Sigmoid colon (tissue), 6 donors: ENCODE measurements at regions not wholly inside any gene's neighbourhood (a gene's known extent, or its start where the extent isn't known, plus 50 kb on each side); places are given as distances from the start of the nearest gene placed in this dataset.
A peak's percentile ranks its signal among the peaks of the same experiment; 100 is the strongest.

ENCODE experiments used
- DNase-seq: peaks from one replicate; pipeline ENCODE4 v3.0.0-alpha.2; 2019
- H3K27ac ChIP-seq, 4 donors: fragments of 200-600 bp; sonication (generic); one replicate each; pipeline ENCODE4 v1.5.1; 2016 to 2019; ENCODE audit warnings: mild to moderate bottlenecking in 1 of 4
- H3K27me3 ChIP-seq, 3 donors: fragments of 200-600 bp; sonication (generic); one replicate each; pipeline ENCODE4 v1.5.1; 2019; ENCODE audit warnings: mild to moderate bottlenecking in 1 of 3
- H3K36me3 ChIP-seq, 4 donors: fragments of 200-600 bp; sonication (generic); one replicate each; pipeline ENCODE4 v1.5.1; 2016 to 2019
- H3K4me1 ChIP-seq, 4 donors: fragments of 200-600 bp; sonication (generic); one replicate each; pipeline ENCODE4 v1.5.1; 2017 to 2019
- H3K4me3 ChIP-seq, 4 donors: fragments of 200-600 bp; sonication (generic); one replicate each; pipeline ENCODE4 v1.5.1; 2017 to 2019; ENCODE audit warnings: mild to moderate bottlenecking in 2 of 4, moderate library complexity in 1 of 4
- H3K9me3 ChIP-seq, 4 donors: fragments of 200-600 bp in 3 of 4; sonication (generic) in 3 of 4; one replicate each; pipeline versions ENCODE4 v1.5.1 to v1.6.1; 2013 to 2019
- CTCF ChIP-seq, 4 experiments: fragments of 450-650 bp in 3 of 4; fragments of 200-600 bp in 1 of 4; IDR thresholded peaks; one replicate each; pipeline ENCODE4 v1.5.1; 2016 to 2019; ENCODE audit warnings: antibody characterized with exemption in 4 of 4, mild to moderate bottlenecking in 3 of 4, moderate library complexity in 2 of 4
- EP300 ChIP-seq, 4 donors: sonication (generic); formaldehyde crosslinking; IDR thresholded peaks; one replicate each; pipeline ENCODE4 v1.6.1; 2017; ENCODE audit warnings: antibody characterized with exemption in 4 of 4
- POLR2A ChIP-seq, 2 donors: fragments of 450-650 bp; IDR thresholded peaks; one replicate each; pipeline ENCODE4 v1.6.1; 2016; ENCODE audit warnings: antibody characterized with exemption in 2 of 2, mild to moderate bottlenecking in 2 of 2, moderate library complexity in 2 of 2
- POLR2AphosphoS5 ChIP-seq, 4 donors: sonication (generic); formaldehyde crosslinking; IDR thresholded peaks; one replicate each; pipeline ENCODE4 v1.6.1; 2017; ENCODE audit warnings: antibody characterized with exemption in 4 of 4
- WGBS, 2 donors: extraction: QIAGEN DNeasy Blood & Tissue Kit; methylation state at CpG; one replicate each; pipeline ENCODE4 v1.1.7; 2013; 5-methylcytosine and 5-hydroxymethylcytosine counted together
- intact Hi-C: fragments of 100-400 bp; cut with DNase I; formaldehyde crosslinking; loops from one replicate; pipeline ENCODE4 v1.15.1; 2023
- donor health status: healthy with polysubstance abuse.
- donor health status: healthy.

GRCh38 chr7:155893176-155893575 lies 80.9 kb upstream of the SHH start:
- Histone ChIP-seq H3K4me1 (no peaks in the 10 kb centered on the region), H3K9me3 (no peaks in the 10 kb centered on the region), H3K27me3 (no peaks in the 10 kb centered on the region), H3K4me3 (no peak overlapping the region), H3K36me3 (no peaks in the 10 kb centered on the region), H3K27ac (no peak overlapping the region)
- 78 to 91% methylated on average over 12 of the region's 12 CpGs for WGBS, 2 donors
- peak; percentile 40 for DNase-seq
- intact Hi-C loops = no loop called here
- TF ChIP-seq POLR2AphosphoS5 (IDR thresholded peaks at IDR 0.05) = no peak
- no peak for TF ChIP-seq CTCF (IDR thresholded peaks at IDR 0.05)
- no peak for TF ChIP-seq EP300 (IDR thresholded peaks at IDR 0.05)
- TF ChIP-seq POLR2A (IDR thresholded peaks at IDR 0.05) = no peak

- peak; percentile 52 for DNase-seq
- no peak for TF ChIP-seq POLR2AphosphoS5 (IDR thresholded peaks at IDR 0.05)
- no peak for TF ChIP-seq POLR2A (IDR thresholded peaks at IDR 0.05)
- no peak for TF ChIP-seq CTCF (IDR thresholded peaks at IDR 0.05)
- TF ChIP-seq EP300 (IDR thresholded peaks at IDR 0.05) = no peak
- Histone ChIP-seq H3K4me1 (no peaks in the 10 kb centered on the region), H3K36me3 (no peaks in the 10 kb centered on the region), H3K9me3 (no peaks in the 10 kb centered on the region), H3K27ac (no peak overlapping the region), H3K27me3 (no peaks in the 10 kb centered on the region), H3K4me3 (no peak overlapping the region)
- intact Hi-C loops = no loop called here
- WGBS, 2 donors = 25 to 74% methylated on average over 24 of the region's 24 CpGs
Observed at GRCh38 chr7:155889636-155890511, 77.6 kb upstream of the SHH start.

GRCh38 chr7:155887174-155887525 lies 74.9 kb upstream of the SHH start:
- no peaks in the 10 kb centered on the region for H3K9me3 ChIP-seq
- 93 to 94% methylated on average over 11 of the region's 11 CpGs for WGBS, 2 donors
- no peaks in the 10 kb centered on the region for H3K27me3 ChIP-seq
- DNase-seq = peak; percentile 38
- H3K36me3 ChIP-seq = no peaks in the 10 kb centered on the region
- TF ChIP-seq CTCF (IDR thresholded peaks at IDR 0.05) (no peak), POLR2A (IDR thresholded peaks at IDR 0.05) (no peak), POLR2AphosphoS5 (IDR thresholded peaks at IDR 0.05) (no peak), EP300 (IDR thresholded peaks at IDR 0.05) (no peak)
- intact Hi-C loops = no loop called here
- no peak overlapping the region for H3K27ac ChIP-seq
- H3K4me3 ChIP-seq = no peak overlapping the region
- H3K4me1 ChIP-seq = no peaks in the 10 kb centered on the region

- no peak overlapping the region for H3K27ac ChIP-seq
- DNase-seq = peak; percentile 52
- TF ChIP-seq POLR2AphosphoS5 (IDR thresholded peaks at IDR 0.05) (no peak), CTCF (IDR thresholded peaks at IDR 0.05) (no peak), EP300 (IDR thresholded peaks at IDR 0.05) (no peak), POLR2A (IDR thresholded peaks at IDR 0.05) (no peak)
- no peak overlapping the region for H3K4me3 ChIP-seq
- 90 to 95% methylated on average over 37 of the region's 37 CpGs for WGBS, 2 donors
- H3K9me3 ChIP-seq = no peaks in the 10 kb centered on the region
- intact Hi-C loops = no loop called here
- no peaks in the 10 kb centered on the region for H3K36me3 ChIP-seq
- H3K27me3 ChIP-seq = no peaks in the 10 kb centered on the region
- H3K4me1 ChIP-seq = no peaks in the 10 kb centered on the region
Observed at GRCh38 chr7:155886391-155887173, 74.3 kb upstream of the SHH start.
